IMR-90 (cell line): ENCODE measurements at regions not wholly inside any gene's neighbourhood (a gene's known extent, or its start where the extent isn't known, plus 50 kb on each side); places are given as distances from the start of the nearest gene placed in this dataset.

Experiments
- ATAC-seq: fragments of 200-7000 bp; cut with Tn5 transposase; 2 replicates; pipeline ENCODE4 v1.9.1; 2020; ENCODE audit warnings: low read depth, mild to moderate bottlenecking, moderate library complexity
- BruUV-seq: library from RNA; stranded (reverse); fragments of 400-500 nt; replicated peaks from 2 replicates; lab custom pipeline; 2021; lab: Mats Ljungman, UMichigan
- CTCF ChIA-PET: fragments of 300-600 bp; formaldehyde crosslinking; extraction: SDS; loops from one replicate; lab custom pipeline; 2021; ENCODE audit warnings: antibody characterized with exemption; lab: Yijun Ruan, JAX
- POLR2A ChIA-PET: fragments of 300-600 bp; sonication (Branson Sonifier 250); formaldehyde crosslinking; loops from one replicate; lab custom pipeline; 2022; ENCODE audit warnings: antibody characterized with exemption; ENCODE audit not compliant: unreplicated experiment; lab: Charles Lee
- DNase-seq: peaks from one replicate; pipeline ENCODE4 v3.0.0; 2013
- H2AFZ ChIP-seq: replicated peaks from 2 replicates; pipeline ENCODE3; 2013; ENCODE audit warnings: low read length, mild to moderate bottlenecking; ENCODE audit not compliant: poor library complexity
- H2AK5ac ChIP-seq: 2 replicates; pipeline ENCODE4 v1.6.1; 2013; ENCODE audit warnings: low read depth, low read length, inconsistent platforms
- H2AK9ac ChIP-seq: replicated peaks from 2 replicates; pipeline ENCODE3; 2013; ENCODE audit warnings: mild to moderate bottlenecking, low read depth, low read length, moderate library complexity; ENCODE audit not compliant: poor library complexity
- H2BK120ac ChIP-seq: 2 replicates; pipeline ENCODE4 v1.6.1; 2013; ENCODE audit warnings: low read depth, low read length, inconsistent platforms
- H2BK15ac ChIP-seq: 3 replicates; pipeline ENCODE4 v1.6.1; 2013; ENCODE audit warnings: low read depth, low read length, inconsistent platforms
- H2BK20ac ChIP-seq: 2 replicates; pipeline ENCODE4 v1.6.1; 2013; ENCODE audit warnings: low read depth, mild to moderate bottlenecking, inconsistent platforms, low read length, moderate library complexity
- H2BK5ac ChIP-seq: 2 replicates; pipeline ENCODE4 v1.6.1; 2013; ENCODE audit warnings: mild to moderate bottlenecking, low read depth, low read length, inconsistent platforms; ENCODE audit not compliant: poor library complexity, severe bottlenecking
- H3K14ac ChIP-seq: replicated peaks from 2 replicates; pipeline ENCODE4 v1.6.1; 2013; ENCODE audit warnings: low read depth, low read length, inconsistent platforms
- H3K18ac ChIP-seq: 2 replicates; pipeline ENCODE4 v1.6.1; 2013; ENCODE audit warnings: low read depth, low read length, control low read depth
- H3K23ac ChIP-seq: 2 replicates; pipeline ENCODE4 v1.6.1; 2013; ENCODE audit warnings: low read depth, low read length, inconsistent platforms
- H3K27ac ChIP-seq: 2 replicates; pipeline ENCODE4 v1.5.1; 2013; ENCODE audit warnings: mild to moderate bottlenecking, control low read depth, low read length; ENCODE audit not compliant: insufficient read depth
- H3K27me3 ChIP-seq: 2 replicates; pipeline ENCODE4 v1.6.1; 2013; ENCODE audit warnings: low read length; ENCODE audit not compliant: control insufficient read depth, insufficient read depth
- H3K36me3 ChIP-seq: 2 replicates; pipeline ENCODE4 v1.6.1; 2013; ENCODE audit warnings: low read length, mixed read lengths; ENCODE audit not compliant: control insufficient read depth, insufficient read depth
- H3K4ac ChIP-seq: 2 replicates; pipeline ENCODE4 v1.6.1; 2013; ENCODE audit warnings: low read depth, low read length, inconsistent platforms
- H3K4me1 ChIP-seq: 2 replicates; pipeline ENCODE4 v1.6.1; 2013; ENCODE audit warnings: low read length, mixed read lengths; ENCODE audit not compliant: control insufficient read depth, insufficient read depth
- H3K4me2 ChIP-seq: 2 replicates; pipeline ENCODE4 v1.6.1; 2013; ENCODE audit warnings: low read depth, mild to moderate bottlenecking, control low read depth, low read length, moderate library complexity
- H3K4me3 ChIP-seq: 2 replicates; pipeline ENCODE4 v1.5.1; 2013; ENCODE audit warnings: low read depth, mild to moderate bottlenecking, control low read depth, low read length, moderate library complexity; ENCODE audit not compliant: insufficient read depth
- H3K56ac ChIP-seq: 2 replicates; pipeline ENCODE4 v1.6.1; 2013; ENCODE audit warnings: low read length, inconsistent platforms; ENCODE audit not compliant: insufficient read depth; ENCODE audit errors: extremely low read depth
- H3K79me1 ChIP-seq, 2 experiments: 2 replicates each; pipeline ENCODE4 v1.6.1; 2013; ENCODE audit warnings: low read length in 2 of 2, inconsistent platforms in 1 of 2, low read depth in 1 of 2
- H3K9ac ChIP-seq: 2 replicates; pipeline ENCODE4 v1.6.1; 2013; ENCODE audit warnings: low read depth, low read length, control low read depth
- H3K9me1 ChIP-seq: 2 replicates; pipeline ENCODE4 v1.6.1; 2013; ENCODE audit warnings: low read length, inconsistent platforms; ENCODE audit not compliant: insufficient read depth
- H3K9me3 ChIP-seq: 2 replicates; pipeline ENCODE4 v1.6.1; 2013; ENCODE audit warnings: low read length; ENCODE audit not compliant: control insufficient read depth, insufficient read depth
- H4K20me1 ChIP-seq: 2 replicates; pipeline ENCODE4 v1.6.1; 2013; ENCODE audit warnings: low read length, inconsistent platforms; ENCODE audit not compliant: insufficient read depth
- H4K5ac ChIP-seq: 2 replicates; pipeline ENCODE4 v1.6.1; 2013; ENCODE audit warnings: mild to moderate bottlenecking, low read depth, low read length, control low read depth
- H4K8ac ChIP-seq, 2 experiments: 2 replicates each; pipeline ENCODE4 v1.6.1; 2013; ENCODE audit warnings: low read depth in 2 of 2, low read length in 2 of 2, control low read depth in 1 of 2, inconsistent platforms in 1 of 2
- H4K91ac ChIP-seq: 2 replicates; pipeline ENCODE4 v1.6.1; 2013; ENCODE audit warnings: low read depth, low read length, inconsistent platforms; ENCODE audit not compliant: insufficient read depth
- BHLHE40 ChIP-seq: fragments of 150-350 bp; IDR thresholded peaks from 2 replicates; pipeline ENCODE4 v1.6.1; 2016; ENCODE audit warnings: mild to moderate bottlenecking, low read depth, low read length
- CEBPB ChIP-seq: IDR thresholded peaks from 2 replicates; pipeline ENCODE4 v1.6.1; 2012; ENCODE audit warnings: low read depth, low read length, improper control_type of control experiment
- CHD1 ChIP-seq: IDR thresholded peaks from 2 replicates; pipeline ENCODE4 v1.6.1; 2012; ENCODE audit warnings: low read depth, low read length, improper control_type of control experiment
- FOS ChIP-seq: fragments of 150-350 bp; IDR thresholded peaks from 2 replicates; pipeline ENCODE4 v1.6.1; 2016; ENCODE audit warnings: low read depth, low read length
- MAZ ChIP-seq: IDR thresholded peaks from 2 replicates; pipeline ENCODE4 v1.6.1; 2012; ENCODE audit warnings: low read depth, mild to moderate bottlenecking, low read length, improper control_type of control experiment, moderate library complexity, borderline replicate concordance
- MXI1 ChIP-seq: IDR thresholded peaks from 2 replicates; pipeline ENCODE4 v1.6.1; 2012; ENCODE audit warnings: low read depth, mild to moderate bottlenecking, low read length, moderate library complexity, borderline replicate concordance
- NFE2L2 ChIP-seq: fragments of 150-350 bp; IDR thresholded peaks from 2 replicates; pipeline ENCODE4 v1.6.1; 2016; ENCODE audit warnings: low read depth, mild to moderate bottlenecking, low read length
- POLR2A ChIP-seq: IDR thresholded peaks from 2 replicates; pipeline ENCODE4 v1.6.1; 2012; ENCODE audit warnings: mild to moderate bottlenecking, low read depth, low read length
- RCOR1 ChIP-seq: IDR thresholded peaks from 2 replicates; pipeline ENCODE4 v1.6.1; 2012; ENCODE audit warnings: mild to moderate bottlenecking, low read length, improper control_type of control experiment; ENCODE audit not compliant: insufficient replicate concordance
- RFX5 ChIP-seq: IDR thresholded peaks from 2 replicates; pipeline ENCODE4 v1.8.0; 2012; ENCODE audit warnings: low read depth, mild to moderate bottlenecking, low read length, moderate library complexity
- SMC3 ChIP-seq: fragments of 150-350 bp; IDR thresholded peaks from 2 replicates; pipeline ENCODE4 v1.6.1; 2016; ENCODE audit warnings: low read depth, mild to moderate bottlenecking, antibody characterized with exemption, low read length, moderate library complexity
- WGBS, 2 experiments: methylation state at CpG; one replicate each; pipeline versions ENCODE4 v1.1.5 to v1.1.7; 2013; ENCODE audit warnings: missing lambda C conversion rate in 2 of 2; ENCODE audit not compliant: insufficient read length in 1 of 2; ENCODE audit errors: extremely low coverage in 2 of 2; 5-methylcytosine and 5-hydroxymethylcytosine counted together
- dilution Hi-C: fragments of 300-500 bp; cut with HindIII; formaldehyde crosslinking; loops from one replicate; pipeline ENCODE4 v1.14.3; 2018; ENCODE audit warnings: low sequenced_read_pairs; ENCODE audit not compliant: unreplicated experiment
- in situ Hi-C: fragments of 300-500 bp; cut with MboI; formaldehyde crosslinking; loops from 3 replicates; pipeline ENCODE4 v1.14.3; 2019; ENCODE audit warnings: low sequenced_read_pairs, inconsistent platforms, mixed read lengths
- intact Hi-C: fragments of 100-400 bp; cut with micrococcal nuclease; formaldehyde crosslinking; loops from 2 replicates; pipeline ENCODE4 v1.10.0; 2022
- TF ChIP-seq, protein P1 (sequence below): fragments of 150-350 bp; IDR thresholded peaks from 2 replicates; pipeline ENCODE4 v1.6.1; 2017; ENCODE audit warnings: mild to moderate bottlenecking, antibody characterized with exemption, low read length, low read depth

DNA sequence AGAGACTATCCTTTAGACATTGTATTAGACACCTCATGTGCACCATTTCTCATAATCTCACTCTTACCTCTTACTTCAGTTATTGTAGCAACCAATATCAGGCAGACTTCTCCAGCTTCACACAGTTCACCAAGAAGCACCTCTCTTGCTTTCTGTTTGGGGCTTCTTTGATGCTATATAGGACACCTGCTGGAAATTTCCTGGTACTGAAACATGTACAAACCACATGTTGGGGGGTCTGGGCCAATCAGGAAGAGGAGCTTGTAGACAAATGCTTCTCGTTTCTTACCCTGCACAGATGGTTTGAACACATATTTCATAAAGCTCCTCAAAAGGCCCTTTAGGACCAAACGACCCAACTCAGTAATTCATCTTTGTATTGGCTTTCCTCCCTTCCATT, 212.1 kb downstream of the IZUMO3 start:
- ChIA-PET CTCF (no interaction called here), POLR2A (no interaction called here)
- Histone ChIP-seq H3K14ac (no peak overlapping the region), H3K79me1 (no peaks in the 10 kb centered on the region), H3K56ac (no peak overlapping the region), H3K36me3 (no peaks in the 10 kb centered on the region), H3K4ac (no peak overlapping the region), H4K8ac (no peak overlapping the region), H3K9me1 (no peaks in the 10 kb centered on the region), H2AK5ac (no peak overlapping the region), H2BK5ac (no peak overlapping the region), H2BK120ac (no peak overlapping the region), H2AK9ac (no peak overlapping the region), H3K9ac (no peak overlapping the region), H4K91ac (no peak overlapping the region), H3K27ac (no peak overlapping the region), H3K27me3 (no peaks in the 10 kb centered on the region), H3K18ac (no peak overlapping the region), H4K20me1 (no peaks in the 10 kb centered on the region), H2BK15ac (no peak overlapping the region), H3K9me3 (peaks cover 3% of the 10 kb centered on the region; the same call in 1 of the 2 replicates), H2AFZ (no peak overlapping the region), H3K4me2 (no peak overlapping the region), H2BK20ac (no peak overlapping the region), H3K4me3 (no peak overlapping the region), H4K5ac (no peak overlapping the region), H3K4me1 (no peaks in the 10 kb centered on the region), H3K23ac (no peak overlapping the region)
- DNase-seq = no peak
- dilution Hi-C loops (no loop called here), intact Hi-C loops (no loop called here), in situ Hi-C loops (no loop called here)
- BruUV-seq = no TSS peak
- no CpG with 5 or more reads among the region's 2 CpGs for WGBS, 2 experiments
- no peak for TF ChIP-seq CEBPB
- no peak for TF ChIP-seq MAZ
- no peak for TF ChIP-seq POLR2A
- no peak for TF ChIP-seq RFX5
- TF ChIP-seq CHD1 = no peak
- no peak for TF ChIP-seq SMC3
- no peak for TF ChIP-seq BHLHE40
- TF ChIP-seq RCOR1 = no peak
- no peak for TF ChIP-seq MXI1
- TF ChIP-seq, protein P1, sequence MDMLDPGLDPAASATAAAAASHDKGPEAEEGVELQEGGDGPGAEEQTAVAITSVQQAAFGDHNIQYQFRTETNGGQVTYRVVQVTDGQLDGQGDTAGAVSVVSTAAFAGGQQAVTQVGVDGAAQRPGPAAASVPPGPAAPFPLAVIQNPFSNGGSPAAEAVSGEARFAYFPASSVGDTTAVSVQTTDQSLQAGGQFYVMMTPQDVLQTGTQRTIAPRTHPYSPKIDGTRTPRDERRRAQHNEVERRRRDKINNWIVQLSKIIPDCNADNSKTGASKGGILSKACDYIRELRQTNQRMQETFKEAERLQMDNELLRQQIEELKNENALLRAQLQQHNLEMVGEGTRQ = no peak
- TF ChIP-seq NFE2L2 = no peak
- no peak for TF ChIP-seq FOS
- ATAC-seq = no peak
